HEK293 (cell line): ENCODE measurements at regions not wholly inside any gene's neighbourhood (a gene's known extent, or its start where the extent isn't known, plus 50 kb on each side); places are given as distances from the start of the nearest gene placed in this dataset.

ENCODE experiments used
- CTCF ChIP-seq: fragments of 450-650 bp; formaldehyde crosslinking; IDR thresholded peaks from 2 replicates; pipeline ENCODE4 v1.5.1; 2016; ENCODE audit warnings: missing biosample characterization, missing genetic modification characterization
- KLF9 ChIP-seq: fragments of 450-650 bp; formaldehyde crosslinking; IDR thresholded peaks from 2 replicates; pipeline ENCODE4 v1.5.1; 2016; ENCODE audit warnings: missing biosample characterization, missing genetic modification characterization, low read depth
- REST ChIP-seq: fragments of 450-650 bp; formaldehyde crosslinking; IDR thresholded peaks from 2 replicates; pipeline ENCODE4 v1.5.1; 2016; ENCODE audit warnings: missing biosample characterization, missing genetic modification characterization
- YY1 ChIP-seq: fragments of 450-650 bp; formaldehyde crosslinking; IDR thresholded peaks from 2 replicates; pipeline ENCODE4 v1.5.1; 2018; ENCODE audit warnings: missing biosample characterization, missing genetic modification characterization
- ZNF10 ChIP-seq: fragments of 450-650 bp; formaldehyde crosslinking; IDR thresholded peaks from 2 replicates; pipeline ENCODE4 v1.5.1; 2017; ENCODE audit warnings: missing biosample characterization, missing genetic modification characterization
- ZNF138 ChIP-seq: fragments of 450-650 bp; formaldehyde crosslinking; IDR thresholded peaks from 2 replicates; pipeline ENCODE4 v1.5.1; 2016; ENCODE audit warnings: missing biosample characterization, missing genetic modification characterization, borderline replicate concordance
- ZNF302 ChIP-seq: fragments of 450-650 bp; formaldehyde crosslinking; IDR thresholded peaks from 2 replicates; pipeline ENCODE4 v1.5.1; 2016; ENCODE audit warnings: missing biosample characterization, missing genetic modification characterization, low read depth
- ZNF548 ChIP-seq: fragments of 450-650 bp; formaldehyde crosslinking; IDR thresholded peaks from 2 replicates; pipeline ENCODE4 v1.5.1; 2016; ENCODE audit warnings: missing biosample characterization, missing genetic modification characterization
- ZNF785 ChIP-seq: fragments of 450-650 bp; formaldehyde crosslinking; IDR thresholded peaks from 2 replicates; pipeline ENCODE4 v1.5.1; 2016; ENCODE audit warnings: missing biosample characterization, missing genetic modification characterization
- ZNF830 ChIP-seq: fragments of 450-650 bp; IDR thresholded peaks from 2 replicates; pipeline ENCODE4 v1.5.0; 2018; ENCODE audit warnings: missing biosample characterization, missing genetic modification characterization, low read depth, mild to moderate bottlenecking, moderate library complexity
- ZNF843 ChIP-seq: fragments of 450-650 bp; formaldehyde crosslinking; IDR thresholded peaks from 2 replicates; pipeline ENCODE4 v1.5.1; 2016; ENCODE audit warnings: missing biosample characterization, missing genetic modification characterization
- TF ChIP-seq, protein P1 (sequence below): fragments of 450-650 bp; formaldehyde crosslinking; IDR thresholded peaks from 2 replicates; pipeline ENCODE4 v1.5.1; 2016; ENCODE audit warnings: missing biosample characterization, missing genetic modification characterization, borderline replicate concordance
- TF ChIP-seq, protein P2 (sequence below): fragments of 450-650 bp; formaldehyde crosslinking; IDR thresholded peaks from 2 replicates; pipeline ENCODE4 v1.5.1; 2017; ENCODE audit warnings: missing biosample characterization, missing genetic modification characterization

GRCh38 chr6:10201606-10202510, 213.0 kb downstream of the TFAP2A start:
- TF ChIP-seq CTCF (tag by site-specific recombination) (no peak), REST (no peak), YY1 (tag by site-specific recombination) (no peak), KLF9 (no peak), ZNF843 (no peak), ZNF302 (tag by site-specific recombination) (no peak), ZNF830 (tag by site-specific recombination) (no peak), ZNF10 (tag by site-specific recombination) (no peak), ZNF785 (tag by site-specific recombination) (no peak), ZNF548 (no peak), ZNF138 (tag by site-specific recombination) (no peak)
- TF ChIP-seq, protein P1, sequence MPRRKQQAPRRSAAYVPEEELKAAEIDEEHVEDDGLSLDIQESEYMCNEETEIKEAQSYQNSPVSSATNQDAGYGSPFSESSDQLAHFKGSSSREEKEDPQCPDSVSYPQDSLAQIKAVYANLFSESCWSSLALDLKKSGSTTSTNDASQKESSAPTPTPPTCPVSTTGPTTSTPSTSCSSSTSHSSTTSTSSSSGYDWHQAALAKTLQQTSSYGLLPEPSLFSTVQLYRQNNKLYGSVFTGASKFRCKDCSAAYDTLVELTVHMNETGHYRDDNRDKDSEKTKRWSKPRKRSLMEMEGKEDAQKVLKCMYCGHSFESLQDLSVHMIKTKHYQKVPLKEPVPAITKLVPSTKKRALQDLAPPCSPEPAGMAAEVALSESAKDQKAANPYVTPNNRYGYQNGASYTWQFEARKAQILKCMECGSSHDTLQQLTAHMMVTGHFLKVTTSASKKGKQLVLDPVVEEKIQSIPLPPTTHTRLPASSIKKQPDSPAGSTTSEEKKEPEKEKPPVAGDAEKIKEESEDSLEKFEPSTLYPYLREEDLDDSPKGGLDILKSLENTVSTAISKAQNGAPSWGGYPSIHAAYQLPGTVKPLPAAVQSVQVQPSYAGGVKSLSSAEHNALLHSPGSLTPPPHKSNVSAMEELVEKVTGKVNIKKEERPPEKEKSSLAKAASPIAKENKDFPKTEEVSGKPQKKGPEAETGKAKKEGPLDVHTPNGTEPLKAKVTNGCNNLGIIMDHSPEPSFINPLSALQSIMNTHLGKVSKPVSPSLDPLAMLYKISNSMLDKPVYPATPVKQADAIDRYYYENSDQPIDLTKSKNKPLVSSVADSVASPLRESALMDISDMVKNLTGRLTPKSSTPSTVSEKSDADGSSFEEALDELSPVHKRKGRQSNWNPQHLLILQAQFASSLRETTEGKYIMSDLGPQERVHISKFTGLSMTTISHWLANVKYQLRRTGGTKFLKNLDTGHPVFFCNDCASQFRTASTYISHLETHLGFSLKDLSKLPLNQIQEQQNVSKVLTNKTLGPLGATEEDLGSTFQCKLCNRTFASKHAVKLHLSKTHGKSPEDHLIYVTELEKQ (tag by site-specific recombination): no peak
- TF ChIP-seq, protein P2, sequence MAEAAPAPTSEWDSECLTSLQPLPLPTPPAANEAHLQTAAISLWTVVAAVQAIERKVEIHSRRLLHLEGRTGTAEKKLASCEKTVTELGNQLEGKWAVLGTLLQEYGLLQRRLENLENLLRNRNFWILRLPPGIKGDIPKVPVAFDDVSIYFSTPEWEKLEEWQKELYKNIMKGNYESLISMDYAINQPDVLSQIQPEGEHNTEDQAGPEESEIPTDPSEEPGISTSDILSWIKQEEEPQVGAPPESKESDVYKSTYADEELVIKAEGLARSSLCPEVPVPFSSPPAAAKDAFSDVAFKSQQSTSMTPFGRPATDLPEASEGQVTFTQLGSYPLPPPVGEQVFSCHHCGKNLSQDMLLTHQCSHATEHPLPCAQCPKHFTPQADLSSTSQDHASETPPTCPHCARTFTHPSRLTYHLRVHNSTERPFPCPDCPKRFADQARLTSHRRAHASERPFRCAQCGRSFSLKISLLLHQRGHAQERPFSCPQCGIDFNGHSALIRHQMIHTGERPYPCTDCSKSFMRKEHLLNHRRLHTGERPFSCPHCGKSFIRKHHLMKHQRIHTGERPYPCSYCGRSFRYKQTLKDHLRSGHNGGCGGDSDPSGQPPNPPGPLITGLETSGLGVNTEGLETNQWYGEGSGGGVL (tag by site-specific recombination): no peak
